GM19239 (cell line): ENCODE measurements at regions not wholly inside any gene's neighbourhood (a gene's known extent, or its start where the extent isn't known, plus 50 kb on each side); places are given as distances from the start of the nearest gene placed in this dataset.
"Not testable (repeated sequence)": the region's sequence is repeated elsewhere in the genome, so short reads cannot be mapped to it uniquely, and the experiment has no call there.

Source experiments
- DNase-seq: peaks from one replicate; pipeline ENCODE4 v3.0.0; 2011; ENCODE audit warnings: low spot score; ENCODE audit not compliant: insufficient read length
- FAIRE-seq: peaks from 2 replicates; lab custom pipeline; 2011; peaks lifted over from hg19 to GRCh38; lab: Jason Lieb, UNC

- FAIRE-seq (no peak), DNase-seq (no peak)
These were observed 295.6 kb upstream of the MEF2C start for GRCh38 chr5:89178541-89178940.

- DNase-seq: no peak
- no peak for FAIRE-seq
These were observed 290.5 kb upstream of the MEF2C start for GRCh38 chr5:89173528-89173927.

GRCh38 chr5:89168766-89169165 is 285.8 kb upstream of the MEF2C start:
- FAIRE-seq (peak; percentile 81), DNase-seq (peak; percentile 7)

GRCh38 chr5:89164703-89165102 is 281.7 kb upstream of the MEF2C start:
- FAIRE-seq, DNase-seq: not testable (repeated sequence)

- DNase-seq (no peak), FAIRE-seq (no peak)
These were observed 273.2 kb upstream of the MEF2C start for GRCh38 chr5:89156226-89156625.

DNA sequence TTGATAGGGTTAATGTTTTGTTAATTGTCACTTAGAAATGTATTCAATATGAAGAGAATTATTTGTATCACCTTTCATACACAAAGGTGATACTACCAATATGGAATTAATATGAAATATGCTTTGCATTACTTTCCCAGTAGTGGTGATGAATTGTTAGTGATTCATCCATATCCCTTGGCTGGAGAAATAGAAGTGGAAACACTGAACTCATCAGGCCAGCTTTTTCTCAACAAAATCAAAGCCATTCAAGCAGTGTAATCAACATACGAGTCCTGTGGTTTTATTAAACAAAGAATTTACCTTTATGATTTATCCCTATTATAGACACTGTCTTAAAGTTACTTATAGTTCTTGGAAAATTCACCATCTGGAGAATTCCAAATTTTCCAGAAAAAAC is 264.0 kb upstream of the MEF2C start:
- DNase-seq (no peak), FAIRE-seq (peak; percentile 49)

DNA sequence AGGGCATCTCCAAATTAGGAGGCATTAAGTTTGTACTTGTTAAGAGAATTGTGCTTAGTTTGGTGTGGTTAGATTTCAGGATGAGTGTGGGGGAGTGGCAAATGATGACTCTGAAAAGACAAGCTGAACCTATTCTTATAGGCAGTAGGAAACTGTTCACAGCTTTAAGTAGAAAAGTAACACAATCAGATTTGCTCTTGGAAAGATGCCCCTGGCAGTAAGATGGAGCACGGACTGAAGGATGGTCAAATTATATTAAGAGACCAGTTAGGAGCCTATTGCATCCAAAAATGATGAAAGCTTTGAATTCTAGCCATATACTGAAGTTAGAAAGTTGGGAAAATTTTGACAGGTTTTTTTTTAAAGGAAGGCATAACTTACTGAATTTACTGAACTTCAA is 254.2 kb upstream of the MEF2C start:
- no peak for DNase-seq
- no peak for FAIRE-seq

DNA sequence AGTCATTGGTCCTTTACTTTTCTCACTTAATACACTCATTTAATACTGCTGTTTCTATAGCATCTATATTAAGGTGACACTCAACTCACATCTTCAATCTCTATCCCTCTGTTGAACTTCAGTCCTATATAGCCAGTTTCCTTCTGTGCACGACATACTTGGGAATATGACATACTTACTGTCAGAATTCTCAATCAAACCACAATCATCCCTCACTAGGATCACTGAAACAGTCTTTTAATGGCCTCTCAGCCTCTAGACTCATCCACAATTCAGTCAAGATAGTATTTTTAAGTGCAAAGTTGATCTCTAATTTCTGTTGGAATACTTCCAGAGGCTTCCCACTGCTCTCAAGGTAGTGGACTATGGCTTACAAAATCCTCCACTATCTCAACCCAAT is 251.0 kb upstream of the MEF2C start:
- no peak for DNase-seq
- no peak for FAIRE-seq

- no peak for FAIRE-seq
- no peak for DNase-seq
These were observed 250.1 kb upstream of the MEF2C start for GRCh38 chr5:89133129-89133528.

DNA sequence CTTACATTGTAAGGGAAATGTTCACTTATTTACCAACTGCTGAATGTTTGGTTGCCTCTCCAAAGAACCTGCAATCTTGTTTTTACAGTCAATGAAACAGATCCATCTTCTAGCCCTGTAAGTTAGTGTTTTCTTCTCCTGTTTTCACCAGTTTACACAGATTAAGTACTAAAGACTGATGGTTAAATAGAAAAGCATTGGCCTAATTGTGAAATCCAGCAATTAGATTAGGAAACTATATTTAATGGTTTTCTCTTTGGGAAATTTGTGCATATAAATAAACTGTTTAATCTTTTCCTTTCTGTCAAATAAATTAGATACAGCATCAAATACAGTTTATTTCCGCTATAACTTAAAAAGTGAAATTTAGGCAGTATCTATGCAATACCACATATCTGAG is 247.9 kb upstream of the MEF2C start:
- FAIRE-seq: no peak

GRCh38 chr5:89129941-89130340 is 247.0 kb upstream of the MEF2C start:
- FAIRE-seq (no peak), DNase-seq (no peak)

More for the DNA sequence above, 247.9 kb upstream of the MEF2C start:
- DNase-seq: no peak

- DNase-seq: no peak
- no peak for FAIRE-seq
These were observed 246.1 kb upstream of the MEF2C start for GRCh38 chr5:89128906-89129625.

DNA sequence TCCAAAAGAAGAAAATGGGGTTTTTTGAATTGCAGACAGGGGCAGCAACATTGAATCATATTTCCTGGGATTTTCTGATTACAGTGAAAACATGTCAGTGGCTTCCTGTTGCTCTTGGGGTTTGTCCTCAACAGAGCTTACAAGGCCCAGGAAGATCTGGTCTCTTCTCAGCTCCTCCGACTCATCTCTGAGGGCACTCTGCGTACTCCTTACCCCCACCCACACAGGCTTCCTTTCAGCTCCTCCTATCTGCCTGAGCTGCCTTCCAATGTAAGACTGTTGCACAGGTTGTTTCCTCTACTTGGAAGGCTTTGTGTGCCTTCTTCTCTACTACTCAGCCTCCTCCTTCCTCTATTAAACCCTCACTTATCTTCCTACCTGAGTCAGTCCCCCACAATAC is 245.1 kb upstream of the MEF2C start:
- DNase-seq: no peak

DNA sequence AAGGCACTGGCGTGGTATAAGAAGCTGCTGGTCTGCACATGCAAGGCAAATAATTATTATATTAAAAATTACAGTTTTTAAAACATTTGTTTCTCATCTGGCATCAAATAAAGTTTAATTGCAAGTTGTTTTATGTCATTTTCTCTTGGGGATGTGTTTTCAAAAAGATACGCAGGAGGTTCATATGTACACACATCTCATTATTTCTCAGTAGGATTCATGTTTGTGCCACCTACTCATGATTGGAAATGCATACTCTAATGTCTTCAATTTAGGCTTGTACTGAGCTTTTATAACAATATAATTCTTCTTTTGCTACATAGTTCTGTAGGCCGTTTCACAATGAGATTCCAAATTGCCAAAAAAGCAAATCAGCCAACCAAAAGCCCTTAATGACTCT is 244.2 kb upstream of the MEF2C start:
- FAIRE-seq (peak; percentile 42), DNase-seq (no peak)

More for the DNA sequence above, 245.1 kb upstream of the MEF2C start:
- FAIRE-seq: no peak

DNA sequence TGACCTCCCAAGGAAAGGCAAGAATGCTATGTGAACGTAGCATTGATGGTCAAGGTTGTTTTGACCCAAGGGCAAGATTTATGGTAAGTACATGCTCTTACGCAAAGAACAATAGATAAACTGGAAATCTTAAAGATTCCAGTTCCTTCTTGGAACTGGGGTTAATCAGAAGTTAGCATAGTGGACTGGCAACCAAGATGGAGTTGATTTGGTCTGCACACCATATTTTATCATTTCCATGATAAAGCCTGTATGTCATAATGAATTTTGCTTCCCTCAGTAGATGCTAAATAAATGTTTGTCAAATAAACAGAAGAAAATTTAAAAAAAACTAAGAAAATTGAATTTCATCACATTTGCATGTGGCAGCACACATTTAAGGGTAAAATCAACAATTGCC is 242.4 kb upstream of the MEF2C start:
- DNase-seq: no peak
- FAIRE-seq: no peak

DNA sequence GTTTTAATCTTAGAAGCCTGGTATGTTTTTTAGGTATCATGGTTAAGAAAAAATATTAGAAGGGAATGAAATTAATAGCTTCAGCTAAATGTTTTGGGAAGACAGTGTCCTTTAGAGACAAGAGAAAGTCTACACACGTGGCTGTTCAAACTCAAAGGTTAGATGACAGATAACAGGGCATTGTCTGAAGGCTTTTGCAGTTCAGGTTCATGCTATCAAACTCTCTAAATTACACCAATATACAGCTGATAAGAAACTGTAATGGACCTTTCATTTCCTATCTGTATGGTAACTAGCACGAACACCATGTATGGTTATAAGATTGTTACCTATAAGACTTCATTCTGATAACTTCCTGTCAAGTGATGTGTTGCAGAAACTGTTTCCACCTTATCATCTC is 240.6 kb upstream of the MEF2C start:
- DNase-seq (no peak), FAIRE-seq (peak; percentile 44)

- FAIRE-seq (no peak), DNase-seq (no peak)
These were observed 237.7 kb upstream of the MEF2C start for GRCh38 chr5:89120719-89121118.

- peak; percentile 26 for DNase-seq
- peak; percentile 95 for FAIRE-seq
These were observed 234.2 kb upstream of the MEF2C start for GRCh38 chr5:89117124-89117644.

- DNase-seq (no peak), FAIRE-seq (peak; percentile 49)
These were observed 228.1 kb upstream of the MEF2C start for GRCh38 chr5:89110916-89111646.

- FAIRE-seq (no peak), DNase-seq (no peak)
These were observed 223.5 kb upstream of the MEF2C start for GRCh38 chr5:89106480-89106879.

GRCh38 chr5:89105836-89106235 is 222.9 kb upstream of the MEF2C start:
- FAIRE-seq (no peak), DNase-seq (no peak)
